ENCODE measurements at regions not wholly inside any gene's neighbourhood (a gene's known extent, or its start where the extent isn't known, plus 50 kb on each side); places are given as distances from the start of the nearest gene placed in this dataset.

- H3K36me3 Mint-ChIP-seq (ENCODE audit: low read depth): no peaks in the 10 kb centered on the region
- intact Hi-C loops (cut with micrococcal nuclease): no loop called here
- H3K27ac Mint-ChIP-seq: no peak overlapping the region
- peaks cover 3% of the 10 kb centered on the region for H3K27me3 Mint-ChIP-seq
- no peak overlapping the region for H3K4me3 Mint-ChIP-seq
- H3K9me3 Mint-ChIP-seq: no peaks in the 10 kb centered on the region
- H3K4me1 Mint-ChIP-seq: no peaks in the 10 kb centered on the region
- no peak for DNase-seq
These were observed 289.8 kb upstream of the PLXNA2 start for GRCh38 chr1:208533746-208534598.

GRCh38 chr1:208534599-208534897 lies 290.4 kb upstream of the PLXNA2 start:
- Mint-ChIP-seq H3K36me3 (ENCODE audit: low read depth) (no peaks in the 10 kb centered on the region), H3K27ac (no peak overlapping the region), H3K4me1 (no peaks in the 10 kb centered on the region), H3K27me3 (peaks cover 3% of the 10 kb centered on the region), H3K4me3 (no peak overlapping the region), H3K9me3 (no peaks in the 10 kb centered on the region)
- intact Hi-C loops (cut with micrococcal nuclease): no loop called here
- no peak for DNase-seq

DNA sequence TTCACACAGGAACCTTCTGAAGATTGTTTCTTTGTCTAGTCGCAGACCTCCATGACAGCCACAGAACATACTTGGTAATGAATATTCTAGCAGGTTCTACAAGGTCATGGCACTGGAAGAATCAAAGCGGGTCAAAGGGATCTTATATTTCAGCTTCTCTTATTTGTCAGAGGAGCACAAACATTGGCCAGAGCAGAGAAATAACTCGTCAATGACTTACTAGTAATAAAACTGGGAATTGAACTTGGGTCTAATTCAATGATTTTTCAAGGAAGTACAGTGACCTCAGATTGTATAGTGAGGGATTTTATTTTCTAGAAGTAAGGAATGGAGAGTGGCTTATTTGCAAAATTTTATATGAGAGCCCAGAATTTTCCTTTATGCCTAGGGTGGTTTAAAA lies 290.8 kb upstream of the PLXNA2 start:
- intact Hi-C loops (cut with micrococcal nuclease): no loop called here
- no peaks in the 10 kb centered on the region for H3K4me1 Mint-ChIP-seq
- H3K27ac Mint-ChIP-seq: no peak overlapping the region
- no peaks in the 10 kb centered on the region for H3K36me3 Mint-ChIP-seq (ENCODE audit: low read depth)
- no peaks in the 10 kb centered on the region for H3K9me3 Mint-ChIP-seq
- DNase-seq: no peak
- H3K27me3 Mint-ChIP-seq: peaks cover 3% of the 10 kb centered on the region
- H3K4me3 Mint-ChIP-seq: no peak overlapping the region

DNA sequence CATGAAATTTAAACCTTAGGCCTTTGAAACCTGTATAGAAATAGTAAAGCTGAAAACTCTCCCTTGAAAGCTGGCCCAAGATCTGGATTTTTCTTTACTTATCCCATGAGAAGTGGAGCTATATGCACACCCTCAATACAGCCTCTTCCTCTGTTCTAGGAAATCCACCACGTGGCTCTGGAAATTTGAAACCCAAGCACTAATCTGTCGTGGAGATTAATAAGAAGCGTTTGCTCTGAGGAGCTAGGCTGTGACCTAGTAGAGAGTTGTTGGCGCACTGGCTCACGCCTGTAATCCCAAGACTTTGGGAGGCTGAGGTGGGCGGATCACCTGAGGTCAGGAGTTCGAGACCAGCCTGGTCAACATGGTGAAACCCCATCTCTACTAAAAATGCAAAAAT lies 291.3 kb upstream of the PLXNA2 start:
- intact Hi-C loops (cut with micrococcal nuclease): no loop called here
- H3K4me3 Mint-ChIP-seq: no peak overlapping the region
- no peaks in the 10 kb centered on the region for H3K36me3 Mint-ChIP-seq (ENCODE audit: low read depth)
- H3K27me3 Mint-ChIP-seq: peaks cover 3% of the 10 kb centered on the region
- H3K9me3 Mint-ChIP-seq: no peaks in the 10 kb centered on the region
- DNase-seq: no peak
- no peak overlapping the region for H3K27ac Mint-ChIP-seq
- H3K4me1 Mint-ChIP-seq: no peaks in the 10 kb centered on the region

DNA sequence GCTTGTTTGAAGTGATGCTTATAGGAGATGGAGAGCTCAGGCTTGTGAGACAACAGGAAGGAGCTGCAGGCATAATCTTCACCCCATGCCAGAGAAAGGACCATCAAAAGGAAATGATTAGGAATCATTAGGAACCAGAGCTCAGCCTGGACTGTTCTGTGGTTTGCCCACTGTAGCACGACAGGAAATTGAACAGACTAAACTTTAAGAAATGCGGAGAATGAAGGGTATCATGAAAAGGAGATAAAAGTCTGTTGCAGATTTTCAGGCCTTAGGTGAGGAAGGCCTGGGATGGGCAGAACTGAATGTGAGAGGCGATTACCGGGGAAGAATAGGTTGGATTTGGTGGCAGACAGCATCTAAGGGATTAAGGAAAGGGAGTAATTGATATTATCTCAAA lies 292.0 kb upstream of the PLXNA2 start:
- no peaks in the 10 kb centered on the region for H3K9me3 Mint-ChIP-seq
- H3K27me3 Mint-ChIP-seq: peaks cover 3% of the 10 kb centered on the region
- H3K27ac Mint-ChIP-seq: no peak overlapping the region
- no peak overlapping the region for H3K4me3 Mint-ChIP-seq
- no peaks in the 10 kb centered on the region for H3K4me1 Mint-ChIP-seq
- no peak for DNase-seq
- intact Hi-C loops (cut with micrococcal nuclease): no loop called here
- no peaks in the 10 kb centered on the region for H3K36me3 Mint-ChIP-seq (ENCODE audit: low read depth)

DNA sequence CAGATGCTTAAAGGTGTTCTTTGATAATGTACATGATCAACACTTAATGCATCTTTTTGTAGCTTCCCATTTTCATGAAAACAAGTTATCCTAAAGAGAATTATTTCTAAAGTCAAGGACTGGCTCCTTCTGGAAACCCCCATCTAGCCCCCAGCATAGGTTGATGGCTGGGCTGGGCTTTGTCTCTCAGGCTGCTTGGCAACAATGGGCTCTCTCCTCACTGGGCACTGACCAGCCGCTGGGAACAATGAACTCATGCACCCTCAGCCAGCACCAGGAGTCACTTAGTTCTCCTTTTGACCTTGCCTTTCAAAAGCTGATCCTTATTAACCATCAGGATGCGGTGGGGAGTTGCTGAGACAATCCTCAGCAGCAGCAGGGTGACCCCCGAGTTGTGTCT lies 293.0 kb upstream of the PLXNA2 start:
- intact Hi-C loops (cut with micrococcal nuclease): no loop called here
- H3K27me3 Mint-ChIP-seq: peaks cover 3% of the 10 kb centered on the region
- no peak overlapping the region for H3K27ac Mint-ChIP-seq
- H3K36me3 Mint-ChIP-seq (ENCODE audit: low read depth): no peaks in the 10 kb centered on the region
- no peaks in the 10 kb centered on the region for H3K4me1 Mint-ChIP-seq
- no peak for DNase-seq
- H3K9me3 Mint-ChIP-seq: no peaks in the 10 kb centered on the region
- H3K4me3 Mint-ChIP-seq: no peak overlapping the region

GRCh38 chr1:208538078-208538477 lies 293.9 kb upstream of the PLXNA2 start:
- Mint-ChIP-seq H3K9me3 (no peaks in the 10 kb centered on the region), H3K27me3 (peaks cover 3% of the 10 kb centered on the region), H3K27ac (no peak overlapping the region), H3K4me3 (no peak overlapping the region), H3K36me3 (ENCODE audit: low read depth) (no peaks in the 10 kb centered on the region), H3K4me1 (no peaks in the 10 kb centered on the region)
- no peak for DNase-seq
- intact Hi-C loops (cut with micrococcal nuclease): no loop called here

GRCh38 chr1:208538587-208538986 lies 294.4 kb upstream of the PLXNA2 start:
- no peak for DNase-seq
- Mint-ChIP-seq H3K27me3 (peaks cover 3% of the 10 kb centered on the region), H3K9me3 (no peaks in the 10 kb centered on the region), H3K36me3 (ENCODE audit: low read depth) (no peaks in the 10 kb centered on the region), H3K4me3 (no peak overlapping the region), H3K27ac (no peak overlapping the region), H3K4me1 (no peaks in the 10 kb centered on the region)
- intact Hi-C loops (cut with micrococcal nuclease): no loop called here

- Mint-ChIP-seq H3K4me1 (no peaks in the 10 kb centered on the region), H3K4me3 (no peak overlapping the region), H3K36me3 (ENCODE audit: low read depth) (no peaks in the 10 kb centered on the region), H3K27me3 (peaks cover 3% of the 10 kb centered on the region), H3K27ac (no peak overlapping the region), H3K9me3 (no peaks in the 10 kb centered on the region)
- intact Hi-C loops (cut with micrococcal nuclease): no loop called here
- no peak for DNase-seq
These were observed 296.5 kb upstream of the PLXNA2 start for GRCh38 chr1:208540724-208541123.

DNA sequence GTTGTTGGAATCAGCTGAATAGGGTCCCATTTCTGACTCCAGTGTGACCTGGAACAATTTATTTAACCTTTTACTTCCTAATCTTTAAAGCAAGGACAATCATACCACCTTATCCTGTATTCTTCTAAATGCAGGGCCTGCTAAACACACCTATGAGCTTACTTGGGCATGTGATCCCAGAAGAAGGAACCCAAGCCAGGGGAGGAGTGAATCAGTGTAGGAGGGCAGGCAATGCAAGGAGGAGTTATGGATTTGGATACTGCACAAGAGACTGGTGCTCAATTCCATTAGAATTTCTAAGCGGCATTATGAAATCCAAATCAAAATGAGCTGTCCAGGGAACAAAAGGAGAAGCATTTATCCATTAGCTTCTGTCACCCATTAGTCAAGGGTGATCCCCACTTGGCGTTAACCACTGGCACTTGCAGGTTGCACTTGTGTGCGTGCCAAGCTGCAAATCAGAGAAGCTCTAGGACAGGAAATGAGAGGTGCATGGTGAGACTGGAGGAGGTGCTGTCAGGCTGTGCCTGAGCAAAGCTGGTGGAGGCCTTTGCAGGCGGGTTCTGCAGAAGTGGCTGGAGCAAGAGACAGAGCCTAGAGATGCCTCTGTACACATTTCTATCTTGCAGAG lies 297.2 kb upstream of the PLXNA2 start:
- H3K4me3 Mint-ChIP-seq: no peak overlapping the region
- no peaks in the 10 kb centered on the region for H3K36me3 Mint-ChIP-seq (ENCODE audit: low read depth)
- no peaks in the 10 kb centered on the region for H3K4me1 Mint-ChIP-seq
- no peaks in the 10 kb centered on the region for H3K9me3 Mint-ChIP-seq
- H3K27me3 Mint-ChIP-seq: peaks cover under 1% of the 10 kb centered on the region
- no peak overlapping the region for H3K27ac Mint-ChIP-seq
- intact Hi-C loops (cut with micrococcal nuclease): no loop called here
- DNase-seq: no peak

DNA sequence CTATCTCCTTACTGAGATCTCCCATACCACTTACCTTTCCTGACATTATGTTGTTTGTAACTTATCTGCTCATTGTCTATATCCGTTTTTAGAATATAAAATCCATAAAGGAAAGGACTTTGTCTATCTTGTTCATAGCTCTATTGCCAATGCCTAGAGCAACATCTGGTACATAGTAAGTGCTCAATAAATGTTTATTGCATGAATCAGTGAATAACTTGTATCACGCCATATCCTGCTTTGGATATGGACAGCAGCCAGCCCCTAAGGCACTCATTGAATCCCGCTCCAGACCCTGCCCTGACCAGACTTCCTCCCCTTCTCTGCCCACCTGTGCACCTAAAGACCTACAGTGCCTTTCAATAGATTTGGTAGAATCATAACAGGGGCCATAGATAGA lies 298.1 kb upstream of the PLXNA2 start:
- H3K27me3 Mint-ChIP-seq: no peaks in the 10 kb centered on the region
- no peak for DNase-seq
- H3K9me3 Mint-ChIP-seq: no peaks in the 10 kb centered on the region
- no peak overlapping the region for H3K4me3 Mint-ChIP-seq
- no peaks in the 10 kb centered on the region for H3K4me1 Mint-ChIP-seq
- intact Hi-C loops (cut with micrococcal nuclease): no loop called here
- no peak overlapping the region for H3K27ac Mint-ChIP-seq
- no peaks in the 10 kb centered on the region for H3K36me3 Mint-ChIP-seq (ENCODE audit: low read depth)

DNA sequence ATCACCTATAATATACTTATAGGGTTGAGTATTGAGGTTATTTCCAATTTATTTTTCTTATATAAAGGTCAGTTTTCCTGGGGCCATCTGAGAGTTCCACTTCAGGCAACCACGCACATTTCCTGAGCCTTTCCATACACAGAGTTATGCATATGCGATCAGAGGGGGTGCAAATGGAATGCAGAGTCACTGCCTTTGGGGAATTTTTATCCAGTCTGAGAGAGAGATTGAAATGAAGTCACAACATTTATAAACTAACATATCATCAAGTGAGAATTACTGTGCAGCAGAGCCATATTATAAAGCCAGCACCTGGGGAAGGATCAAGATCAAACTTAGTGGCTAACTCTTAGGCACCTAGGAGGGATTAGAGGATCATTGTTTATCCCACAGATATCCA lies 299.9 kb upstream of the PLXNA2 start:
- Mint-ChIP-seq H3K4me3 (no peak overlapping the region), H3K9me3 (no peaks in the 10 kb centered on the region), H3K27ac (no peak overlapping the region), H3K4me1 (no peaks in the 10 kb centered on the region), H3K36me3 (ENCODE audit: low read depth) (no peaks in the 10 kb centered on the region), H3K27me3 (peaks cover 2% of the 10 kb centered on the region)
- intact Hi-C loops (cut with micrococcal nuclease): no loop called here
- DNase-seq: no peak

DNA sequence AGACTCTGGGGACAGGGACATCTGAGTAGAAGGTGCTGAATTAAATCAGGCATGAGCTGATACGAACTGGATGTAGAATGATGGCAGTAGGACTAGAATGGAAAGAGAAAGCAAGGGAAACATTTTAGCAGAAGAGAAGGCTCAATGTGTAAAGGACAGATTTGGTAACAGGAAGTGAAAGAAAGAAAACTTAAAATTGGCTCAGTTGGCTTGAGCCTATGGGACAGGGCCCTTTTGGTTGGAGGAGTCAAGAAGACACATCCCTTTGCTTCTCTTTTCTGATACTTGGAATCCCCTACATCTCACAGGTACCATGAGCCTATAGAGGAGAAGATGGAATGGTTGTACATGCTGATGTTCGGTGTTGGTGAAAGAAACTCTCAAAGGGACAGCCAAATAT lies 300.6 kb upstream of the PLXNA2 start:
- no peak overlapping the region for H3K4me3 Mint-ChIP-seq
- intact Hi-C loops (cut with micrococcal nuclease): no loop called here

GRCh38 chr1:208551024-208551423 lies 306.8 kb upstream of the PLXNA2 start:
- Mint-ChIP-seq H3K9me3 (no peaks in the 10 kb centered on the region), H3K4me3 (no peak overlapping the region), H3K27ac (no peak overlapping the region), H3K36me3 (ENCODE audit: low read depth) (no peaks in the 10 kb centered on the region), H3K4me1 (no peaks in the 10 kb centered on the region), H3K27me3 (peaks cover 2% of the 10 kb centered on the region)
- DNase-seq: no peak
- intact Hi-C loops (cut with micrococcal nuclease): no loop called here

More for the DNA sequence above, 300.6 kb upstream of the PLXNA2 start:
- no peaks in the 10 kb centered on the region for H3K36me3 Mint-ChIP-seq (ENCODE audit: low read depth)
- no peaks in the 10 kb centered on the region for H3K4me1 Mint-ChIP-seq
- no peak overlapping the region for H3K27ac Mint-ChIP-seq
- H3K9me3 Mint-ChIP-seq: no peaks in the 10 kb centered on the region
- DNase-seq: no peak
- H3K27me3 Mint-ChIP-seq: peaks cover 2% of the 10 kb centered on the region

Measured in activated CD4-positive, alpha-beta T cell treated with anti-CD3 and anti-CD28 coated beads, Interleukin-2, amount 10 ng/mL, durations not matched to agents 24 days and 14 days (primary cell).